Effector CD4-positive, alpha-beta T cell (primary cell): ENCODE measurements at regions not wholly inside any gene's neighbourhood (a gene's known extent, or its start where the extent isn't known, plus 50 kb on each side); places are given as distances from the start of the nearest gene placed in this dataset.
"Not testable (repeated sequence)": the region's sequence is repeated elsewhere in the genome, so short reads cannot be mapped to it uniquely, and the experiment has no call there.

Source experiments
- DNase-seq: peaks from one replicate; pipeline ENCODE4 v3.0.0-alpha.2; 2020

GRCh38 chr3:177608443-177608842, 411.2 kb upstream of the TBL1XR1 start:
- DNase-seq, result no peak

DNA sequence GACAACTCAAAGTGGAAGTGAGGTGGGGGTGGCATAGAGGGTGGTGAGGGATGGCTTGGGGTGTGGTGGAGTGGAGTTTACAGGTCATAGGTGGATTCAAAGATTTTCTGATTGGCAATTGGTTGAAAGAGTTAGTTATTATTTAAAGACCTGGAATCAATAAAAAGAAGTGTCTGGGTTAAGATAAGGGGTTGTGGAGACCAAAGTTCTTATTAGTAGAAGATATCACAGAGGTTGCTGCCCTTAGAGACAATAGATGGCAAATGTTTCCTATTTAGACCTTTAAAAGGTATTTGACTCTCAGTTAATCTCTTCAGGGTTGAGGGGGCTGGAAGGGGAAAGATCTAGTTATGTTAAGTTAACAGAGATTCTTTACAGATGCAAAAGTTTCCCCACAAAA, 412.3 kb upstream of the TBL1XR1 start:
- DNase-seq, result no peak

GRCh38 chr3:177610262-177610661, 413.0 kb upstream of the TBL1XR1 start:
- DNase-seq, result no peak

DNA sequence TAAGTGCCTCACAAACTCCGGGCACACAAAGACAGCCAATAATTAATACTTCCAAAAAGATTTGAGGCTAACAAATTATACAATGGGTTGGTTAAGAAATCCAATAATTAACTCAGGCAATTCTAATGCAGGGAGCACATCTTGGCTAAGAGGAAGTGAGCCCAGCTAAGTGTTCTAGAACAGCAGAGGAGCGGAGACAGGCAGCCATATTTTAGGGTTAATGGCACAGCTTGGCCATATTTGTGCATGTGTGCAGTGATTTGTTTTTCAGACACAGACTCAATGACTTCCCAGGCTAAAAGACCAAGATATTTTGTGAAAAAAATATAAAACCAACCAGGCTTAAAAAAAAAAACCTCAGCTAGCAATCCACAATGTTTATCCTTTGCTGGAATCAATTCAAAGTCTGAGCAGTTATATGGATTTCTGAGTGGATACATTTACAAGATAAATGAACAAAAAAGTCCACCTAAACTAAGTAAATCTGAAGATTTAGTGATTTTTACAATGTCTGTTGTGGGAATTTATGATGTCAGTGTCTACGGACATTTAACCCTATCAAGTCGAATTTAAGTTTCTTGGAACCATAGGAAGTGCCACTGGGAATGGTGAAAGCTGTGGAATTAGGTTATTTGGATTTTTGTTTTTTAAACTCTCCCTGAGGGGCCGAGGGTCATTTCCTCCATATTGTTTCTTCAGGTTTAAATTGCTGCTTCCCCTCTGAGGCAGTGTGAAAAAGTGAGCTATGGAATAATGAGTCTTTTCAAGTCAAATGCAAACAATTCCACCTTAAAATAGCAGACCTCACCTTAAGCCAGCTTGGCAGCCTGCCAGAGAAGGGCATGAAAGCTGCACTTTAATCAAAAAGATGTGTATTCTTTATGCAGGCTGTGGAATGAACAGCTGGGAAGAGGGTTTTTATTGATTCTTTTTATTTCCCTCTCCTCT, 413.7 kb upstream of the TBL1XR1 start:
- no peak for DNase-seq

DNA sequence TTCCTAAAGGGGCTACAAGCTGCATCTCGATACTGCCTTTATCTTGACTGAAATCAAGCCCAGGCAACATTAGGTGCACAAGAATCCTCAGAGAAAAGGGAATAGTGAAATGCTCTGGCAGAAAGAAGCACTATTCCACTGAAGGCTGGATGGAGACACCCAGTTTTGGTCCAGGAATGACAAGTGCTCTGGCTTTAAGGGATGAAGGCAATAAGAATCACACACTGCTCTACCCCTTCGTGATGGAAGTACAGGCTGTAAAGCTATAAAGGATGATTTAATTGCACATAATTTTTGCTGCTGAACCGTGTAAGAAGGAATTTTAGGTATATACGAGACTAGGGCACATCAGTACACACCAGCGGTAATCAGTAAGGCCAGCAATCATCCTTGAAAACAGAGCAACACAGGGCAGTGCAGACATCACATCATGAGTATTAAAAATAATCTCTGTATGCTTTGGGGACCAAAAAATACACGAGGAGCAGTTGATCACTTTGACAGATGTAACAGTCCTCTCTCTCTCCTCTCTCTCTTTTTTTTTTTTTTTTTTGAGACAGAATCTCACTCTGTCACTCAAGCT, 414.6 kb upstream of the TBL1XR1 start:
- DNase-seq, result no peak

DNA sequence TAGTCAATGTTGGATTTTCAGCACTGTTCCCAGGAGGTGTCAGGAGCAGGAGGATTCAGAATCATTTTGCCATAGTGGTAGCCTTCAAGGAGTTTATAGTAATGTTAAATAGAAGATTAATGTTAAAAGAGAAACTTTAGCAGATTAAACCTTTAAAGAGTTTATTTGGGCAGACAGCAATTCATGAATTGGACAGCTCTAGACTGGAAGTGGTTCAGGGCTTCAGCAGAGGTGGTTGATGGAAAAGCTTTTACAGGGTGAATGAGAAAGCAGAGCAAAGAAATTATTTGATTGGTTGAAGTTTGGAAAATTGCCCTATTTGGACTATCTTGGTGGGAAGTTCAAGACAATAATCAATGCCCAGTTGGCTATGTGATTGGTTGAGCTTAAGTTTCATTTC, 416.6 kb upstream of the TBL1XR1 start:
- no peak for DNase-seq

GRCh38 chr3:177615015-177615414, 417.7 kb upstream of the TBL1XR1 start:
- no peak for DNase-seq

DNA sequence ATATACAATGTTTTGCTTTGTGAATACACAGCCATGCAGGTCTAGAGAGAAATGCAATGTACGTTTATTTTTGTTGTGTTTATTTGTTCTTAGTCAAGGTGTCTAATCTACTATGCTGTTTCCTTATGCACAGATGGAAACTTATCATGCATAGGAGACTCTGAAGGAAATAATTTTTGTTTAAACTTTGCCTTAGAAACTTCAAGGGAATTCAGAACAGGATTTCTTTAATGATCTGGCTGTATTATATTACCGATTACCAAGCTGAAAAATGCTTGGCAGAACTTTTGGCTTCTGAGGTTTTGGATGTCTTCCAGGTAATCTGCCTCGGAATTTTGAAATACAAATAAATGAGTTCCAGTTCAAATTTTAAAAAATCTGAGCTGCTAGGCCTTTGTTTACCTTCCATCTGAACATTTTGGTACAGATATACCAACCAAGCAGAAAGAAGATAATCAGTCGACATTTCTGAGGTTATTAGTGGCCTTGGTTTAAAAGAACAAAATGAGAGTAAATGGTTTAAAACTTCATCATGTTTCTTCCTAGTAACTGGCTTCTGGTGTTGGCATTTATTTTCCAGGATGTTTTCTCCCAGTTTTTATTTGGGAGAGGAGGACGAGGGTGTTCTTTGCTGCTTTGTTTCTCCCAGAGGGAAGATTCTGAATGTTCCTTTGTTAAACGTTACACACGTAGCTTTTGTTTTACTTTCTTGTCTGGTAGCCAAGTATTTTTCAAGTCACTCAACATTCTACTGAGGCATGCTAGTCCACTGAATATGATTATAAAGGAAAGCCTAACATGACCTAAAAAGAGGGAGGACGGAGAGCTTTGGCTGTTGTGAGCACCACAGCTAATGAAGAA, 421.8 kb upstream of the TBL1XR1 start:
- no peak for DNase-seq

- DNase-seq, result no peak
These were observed 422.8 kb upstream of the TBL1XR1 start for GRCh38 chr3:177620073-177620472.

GRCh38 chr3:177622520-177622919, 425.2 kb upstream of the TBL1XR1 start:
- DNase-seq, result no peak

GRCh38 chr3:177622982-177623617, 425.8 kb upstream of the TBL1XR1 start:
- DNase-seq, result no peak

DNA sequence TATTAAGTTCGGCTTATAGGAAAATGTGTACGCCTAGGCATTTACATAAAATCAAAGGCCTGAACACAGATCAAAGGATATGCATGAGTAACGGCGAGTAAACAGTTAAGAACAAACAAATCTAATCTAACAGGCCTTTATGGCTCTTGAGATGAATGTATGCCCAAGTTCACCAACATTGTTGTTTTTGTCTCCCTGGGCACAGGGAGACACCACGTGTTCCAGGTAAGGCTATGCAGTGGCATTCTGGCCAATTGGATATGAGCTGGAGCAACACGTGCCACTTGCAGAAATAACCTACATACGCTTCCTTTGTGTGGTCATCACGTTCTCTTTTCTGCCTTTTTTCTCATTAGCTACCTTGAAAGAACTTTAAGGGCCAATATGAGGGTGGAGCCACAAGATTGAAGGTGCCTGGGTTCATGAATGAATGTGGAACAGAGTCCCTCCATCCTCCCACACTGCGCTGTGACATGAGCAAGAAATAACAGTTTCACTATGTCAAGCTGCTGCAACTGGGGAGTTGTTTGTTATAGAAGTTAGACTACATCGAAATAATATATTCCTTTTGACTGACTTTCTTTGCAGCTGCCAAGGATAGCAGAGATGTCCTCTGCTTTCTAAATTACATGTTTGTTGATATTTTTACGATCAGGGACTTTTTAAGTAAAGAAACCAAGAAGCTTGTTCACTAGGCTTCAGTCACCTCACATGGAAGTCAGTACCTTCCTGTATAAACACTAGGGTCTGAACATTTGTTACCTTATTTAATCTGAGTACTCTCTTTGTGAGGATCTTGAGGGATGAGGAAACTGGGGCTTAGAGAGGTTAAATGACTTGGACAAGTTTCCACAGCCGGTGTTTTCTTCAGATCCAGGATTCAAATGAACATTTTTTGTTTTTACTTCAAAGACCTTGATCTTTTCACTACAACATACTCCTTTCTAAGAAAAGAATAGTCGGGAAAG, 427.5 kb upstream of the TBL1XR1 start:
- DNase-seq, result no peak

DNA sequence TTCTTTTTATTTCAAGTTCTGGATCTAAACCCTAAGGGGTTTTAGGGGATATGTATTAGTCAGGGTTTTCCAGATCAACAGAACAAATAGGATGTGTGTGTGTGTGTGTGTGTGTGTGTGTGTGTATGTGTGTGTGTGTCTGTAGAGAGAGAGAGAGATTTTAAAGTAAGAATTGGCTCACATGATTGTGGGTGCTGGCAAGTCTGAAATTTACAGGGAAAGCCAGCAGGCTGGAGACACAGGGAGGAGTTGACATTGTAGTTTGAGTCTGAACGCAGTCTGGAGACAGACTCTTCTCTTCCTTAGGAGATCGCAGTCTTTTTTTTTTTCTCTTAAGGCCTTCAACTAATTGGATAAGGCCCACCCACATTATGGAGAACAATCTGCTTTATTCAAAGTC, 428.8 kb upstream of the TBL1XR1 start:
- no peak for DNase-seq

- not testable (repeated sequence) for DNase-seq
These were observed 430.9 kb upstream of the TBL1XR1 start for GRCh38 chr3:177628095-177628719.

GRCh38 chr3:177629276-177629675, 432.0 kb upstream of the TBL1XR1 start:
- no peak for DNase-seq

GRCh38 chr3:177633671-177634207, 436.5 kb upstream of the TBL1XR1 start:
- DNase-seq, result no peak

DNA sequence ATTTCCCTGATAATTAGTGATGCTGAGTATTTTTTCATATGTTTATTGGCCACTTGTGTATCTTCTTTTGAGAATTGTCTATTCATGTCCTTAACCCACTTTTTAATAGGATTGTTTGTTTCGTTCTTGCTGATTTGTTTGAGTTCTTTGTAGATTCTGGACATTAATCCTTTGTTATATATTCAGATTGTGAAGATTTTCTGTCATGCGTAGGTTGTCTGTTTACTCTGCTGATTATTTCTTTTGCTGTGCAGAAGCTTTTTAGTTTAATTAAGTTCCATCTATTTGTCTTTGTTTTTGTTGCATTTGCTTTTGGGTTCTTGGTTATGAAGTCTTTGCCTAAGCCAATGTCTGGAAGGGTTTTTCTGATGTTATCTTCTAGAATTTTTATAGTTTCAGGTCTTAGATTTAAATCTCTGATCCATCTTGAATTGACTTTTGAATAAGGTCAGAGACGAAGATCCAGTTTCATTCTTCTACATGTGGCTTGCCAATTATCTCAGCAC, 438.4 kb upstream of the TBL1XR1 start:
- DNase-seq, result not testable (repeated sequence)

- DNase-seq, result no peak
These were observed 443.2 kb upstream of the TBL1XR1 start for GRCh38 chr3:177640319-177640965.

DNA sequence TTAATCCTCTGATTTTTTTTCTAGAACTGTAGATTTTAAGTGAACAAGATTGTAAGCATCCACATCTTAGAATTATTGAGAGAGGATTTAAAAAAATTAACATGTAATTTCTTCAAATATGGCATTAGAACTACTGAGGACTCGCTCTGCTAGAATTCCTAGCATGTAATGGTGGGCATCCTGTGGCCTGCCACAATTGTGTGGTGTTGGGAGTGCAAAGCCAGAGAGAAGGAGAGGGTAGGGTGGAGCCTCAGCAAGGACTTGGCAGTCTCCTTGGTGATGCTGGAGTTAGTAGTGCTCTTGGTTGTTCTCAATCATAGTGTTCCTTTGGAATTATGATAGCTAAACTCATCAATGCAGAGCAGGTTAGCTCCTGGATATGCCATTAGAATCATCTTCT, 443.9 kb upstream of the TBL1XR1 start:
- no peak for DNase-seq
